Epidermal melanocyte (primary cell): ENCODE measurements at regions not wholly inside any gene's neighbourhood (a gene's known extent, or its start where the extent isn't known, plus 50 kb on each side); places are given as distances from the start of the nearest gene placed in this dataset.

Experiments used
- DNase-seq: peaks from one replicate; pipeline ENCODE4 v3.0.0; 2011; ENCODE audit warnings: low spot score; ENCODE audit not compliant: insufficient read length

DNA sequence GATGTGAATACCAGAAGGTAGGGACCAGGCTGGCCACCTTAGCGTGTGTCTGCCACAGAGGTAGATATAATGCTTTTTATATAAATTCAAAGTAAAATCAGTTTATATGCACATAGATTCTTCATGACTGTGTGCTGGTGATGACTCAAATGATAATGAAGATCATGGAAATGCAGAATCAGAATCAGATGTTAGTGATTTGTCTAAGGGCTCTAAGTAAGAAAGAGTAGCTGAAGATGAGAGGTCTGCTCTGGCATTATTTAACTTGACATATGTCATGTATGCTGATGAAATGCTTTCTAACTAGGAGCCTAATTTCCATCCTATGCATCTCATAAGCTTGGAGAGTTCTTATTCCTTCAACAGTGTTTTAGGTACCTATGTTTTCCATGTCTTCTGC lies 50.3 kb upstream of the DPH6 start:
- DNase-seq, result no peak

DNA sequence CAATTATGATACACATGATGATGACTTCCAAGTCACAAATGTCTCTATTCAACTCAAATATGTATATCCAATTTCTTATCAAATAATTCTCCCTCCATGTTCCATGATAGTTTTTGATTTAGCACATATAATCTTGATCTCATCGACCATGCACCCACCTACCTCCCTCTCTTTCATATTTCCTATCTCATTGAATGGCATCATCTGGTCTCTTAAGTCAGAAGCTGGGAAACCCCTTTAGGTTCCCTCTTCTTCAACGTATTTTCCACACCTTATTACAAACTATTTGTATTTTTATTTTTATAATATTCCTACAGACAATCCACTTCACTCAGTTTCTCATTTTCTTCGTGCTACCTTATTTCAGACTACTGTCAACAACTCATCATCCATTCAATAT lies 56.9 kb upstream of the DPH6 start:
- no peak for DNase-seq

DNA sequence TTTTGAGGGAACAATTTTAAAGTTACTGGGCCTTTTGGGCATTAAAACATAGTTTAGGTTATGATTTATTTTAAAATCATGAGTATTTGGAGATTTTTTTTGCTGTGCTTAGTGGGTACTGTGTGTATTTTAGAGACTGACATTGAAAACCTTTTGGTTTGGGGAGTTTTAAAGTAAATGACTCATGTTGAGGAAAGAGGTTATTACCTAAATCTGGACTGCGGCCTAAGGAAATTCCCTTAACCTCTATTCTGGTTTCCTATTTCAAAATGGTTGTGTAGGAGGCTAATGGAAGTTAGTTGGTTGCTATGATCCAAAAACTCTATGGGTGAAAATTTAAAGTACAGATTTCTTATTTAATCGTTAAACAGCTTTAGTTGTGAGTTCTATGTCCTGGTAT lies 57.3 kb upstream of the DPH6 start:
- DNase-seq, result no peak

DNA sequence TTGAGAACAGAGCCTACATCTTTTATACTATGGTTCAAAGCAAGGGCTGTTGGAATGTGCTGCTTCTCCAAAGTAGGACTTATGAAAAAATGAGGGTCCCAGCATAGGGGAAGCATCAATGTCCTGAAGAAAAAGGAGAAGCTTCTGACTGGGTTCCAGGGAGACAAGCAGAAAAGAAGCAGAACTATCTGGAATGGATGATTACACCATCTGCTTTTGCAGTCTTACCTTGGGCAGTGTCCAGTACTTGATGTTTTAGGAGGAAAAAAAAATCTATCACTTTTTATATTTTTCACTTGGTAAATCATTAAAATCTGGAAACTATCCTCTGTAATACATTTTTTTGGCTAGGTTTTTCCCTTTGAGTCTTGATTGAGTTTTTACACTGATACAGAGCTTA lies 57.9 kb upstream of the DPH6 start:
- no peak for DNase-seq

DNA sequence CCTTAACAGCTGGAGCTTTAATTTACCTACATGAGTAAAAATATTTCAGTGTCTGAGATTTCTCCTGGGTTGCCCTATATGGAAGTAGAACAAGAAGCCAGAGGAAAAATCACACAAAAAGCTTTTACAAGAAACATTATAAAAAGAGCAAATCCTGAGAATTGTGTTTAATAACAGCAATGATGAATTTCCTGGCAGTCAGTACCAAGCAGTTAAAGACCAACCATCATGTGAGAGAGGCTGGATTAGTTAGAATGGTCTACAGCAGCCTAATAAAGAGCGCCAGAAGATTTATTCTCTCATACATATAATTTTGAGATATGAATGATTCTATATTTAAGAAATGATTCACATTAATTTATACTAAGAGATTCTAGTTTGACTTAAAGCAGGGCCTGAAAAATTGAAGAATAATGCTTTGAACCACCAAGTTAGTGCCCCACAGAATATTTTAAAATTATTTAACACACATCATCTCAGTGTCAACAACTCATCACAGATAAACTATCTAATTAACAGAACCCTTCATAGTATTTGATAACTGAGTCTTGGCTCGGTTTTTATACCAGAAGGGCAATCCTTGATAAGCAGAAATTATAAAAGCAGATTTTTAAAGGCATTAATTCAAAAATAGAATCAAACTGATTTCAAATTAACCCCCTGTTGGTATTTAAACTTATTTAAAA lies 59.9 kb upstream of the DPH6 start:
- no peak for DNase-seq

DNA sequence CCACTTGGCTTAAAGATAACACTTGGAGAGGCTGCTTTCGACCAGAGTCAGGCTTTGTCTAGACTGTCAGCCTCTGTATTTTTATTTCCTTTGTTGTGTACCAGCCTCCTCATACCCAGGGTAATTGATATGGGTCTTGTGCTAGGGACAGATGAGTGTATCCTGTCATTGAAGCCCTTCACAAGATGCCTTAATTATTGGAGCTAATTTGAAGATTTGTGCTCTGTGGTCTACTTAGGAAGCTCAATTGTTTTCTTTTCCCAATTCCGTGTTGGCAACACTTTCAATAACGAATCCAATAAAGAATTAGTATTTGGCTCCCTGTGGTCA lies 60.5 kb upstream of the DPH6 start:
- no peak for DNase-seq

DNA sequence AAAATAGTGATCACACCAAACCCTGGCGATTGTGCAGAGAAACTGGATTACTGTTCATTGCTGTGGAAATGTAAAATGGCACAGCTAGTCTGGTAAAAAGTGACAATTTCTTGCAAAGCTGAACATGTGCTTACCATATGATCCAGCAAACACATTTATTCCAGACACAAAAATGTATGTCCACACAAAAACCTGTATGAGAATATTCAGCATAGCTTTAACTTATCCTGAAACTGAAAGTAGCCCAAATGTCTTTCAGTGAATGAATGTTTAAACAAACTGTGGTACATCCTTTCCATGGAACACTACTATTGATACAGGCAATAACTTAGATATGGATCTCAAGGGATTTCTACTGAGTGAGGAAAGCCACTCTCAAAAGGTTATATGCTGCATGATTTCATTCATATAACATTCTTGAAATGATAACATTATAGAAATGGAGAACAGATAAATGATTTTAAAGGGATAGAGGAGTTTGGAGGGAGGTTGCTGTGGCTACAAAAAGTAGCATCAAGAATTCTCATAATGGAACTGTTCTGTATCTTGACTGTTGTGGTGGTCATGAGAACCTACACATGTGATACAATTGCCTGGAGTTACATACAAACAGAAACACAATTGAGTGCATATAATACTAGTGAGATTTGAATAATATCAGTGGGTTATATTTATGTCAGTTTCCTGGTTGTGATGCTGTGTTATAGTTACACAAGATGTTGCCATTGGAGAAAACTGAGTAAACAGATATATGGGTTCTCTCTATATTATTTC lies 70.7 kb upstream of the DPH6 start:
- DNase-seq, result no peak

DNA sequence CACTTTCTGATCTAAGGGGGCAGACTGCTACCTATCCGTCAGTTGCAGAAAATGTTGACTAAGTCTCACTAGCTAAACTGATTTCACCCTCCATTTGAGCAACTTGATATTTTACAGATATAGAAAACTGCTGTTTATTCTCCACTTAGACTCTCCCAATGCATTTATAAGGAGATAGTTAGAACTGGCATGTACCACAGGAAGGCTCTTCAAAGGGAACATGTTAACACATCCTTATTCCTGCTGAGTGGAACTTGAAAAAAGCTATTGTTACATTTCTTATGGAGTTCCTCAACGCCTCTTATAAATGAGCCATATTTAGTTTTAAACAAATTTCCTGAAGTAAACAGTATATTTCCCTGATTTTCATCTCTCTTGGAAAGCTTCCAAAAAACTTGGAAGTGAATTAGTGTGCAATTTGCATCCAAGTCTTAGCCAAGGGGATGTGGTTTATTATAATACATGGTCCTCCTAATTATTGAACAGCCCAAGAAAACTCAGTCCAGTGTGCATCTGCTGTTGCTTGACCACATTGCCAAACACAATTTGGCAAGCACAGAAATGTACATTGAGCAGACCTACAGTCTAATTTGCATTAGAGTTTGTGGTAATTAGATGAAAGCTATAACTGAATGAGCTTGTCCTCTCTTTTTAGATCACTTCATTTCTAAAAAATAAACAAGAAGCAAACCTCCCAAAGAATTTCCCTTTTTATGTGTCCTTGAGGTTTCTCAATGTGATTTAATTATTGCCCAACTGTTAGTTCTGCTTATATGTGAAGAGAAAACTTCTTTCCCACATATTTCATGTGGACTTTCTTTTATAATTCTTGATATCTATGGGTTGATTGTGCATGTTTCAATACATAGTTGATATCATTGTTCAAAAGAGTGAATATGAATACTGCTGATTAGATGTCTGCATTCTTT lies 72.6 kb upstream of the DPH6 start:
- no peak for DNase-seq

DNA sequence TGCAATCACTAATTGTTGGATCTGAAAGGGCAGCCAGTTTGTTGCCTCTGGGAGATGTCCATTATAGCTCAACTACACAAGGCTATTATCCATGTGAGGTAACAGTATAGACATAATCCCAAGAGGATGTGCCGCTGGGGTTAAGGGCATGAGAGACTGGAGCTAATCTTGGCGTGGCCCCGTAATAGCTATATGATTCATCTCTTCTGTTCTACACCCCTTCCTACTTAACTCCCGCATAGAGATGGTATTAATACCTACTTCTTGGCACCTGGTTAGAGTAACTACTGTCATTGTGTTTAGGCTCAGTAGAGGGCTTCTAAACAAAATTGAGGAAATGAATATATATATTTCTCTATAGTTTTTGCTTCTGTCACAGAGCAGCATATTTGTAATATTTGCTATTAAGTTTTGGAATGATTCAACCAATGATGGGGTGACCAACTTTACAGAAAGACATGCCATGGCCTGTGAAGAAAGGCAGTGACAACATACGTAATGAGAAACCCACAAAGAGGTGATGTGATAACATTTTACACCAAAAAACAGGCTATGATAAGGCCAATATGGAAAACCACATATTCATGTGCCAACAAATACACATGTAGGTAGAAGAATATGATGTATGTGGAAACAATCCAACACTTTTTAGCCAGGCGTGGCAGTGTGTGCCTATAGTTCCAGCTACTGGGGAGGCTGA lies 76.8 kb upstream of the DPH6 start:
- DNase-seq, result no peak

DNA sequence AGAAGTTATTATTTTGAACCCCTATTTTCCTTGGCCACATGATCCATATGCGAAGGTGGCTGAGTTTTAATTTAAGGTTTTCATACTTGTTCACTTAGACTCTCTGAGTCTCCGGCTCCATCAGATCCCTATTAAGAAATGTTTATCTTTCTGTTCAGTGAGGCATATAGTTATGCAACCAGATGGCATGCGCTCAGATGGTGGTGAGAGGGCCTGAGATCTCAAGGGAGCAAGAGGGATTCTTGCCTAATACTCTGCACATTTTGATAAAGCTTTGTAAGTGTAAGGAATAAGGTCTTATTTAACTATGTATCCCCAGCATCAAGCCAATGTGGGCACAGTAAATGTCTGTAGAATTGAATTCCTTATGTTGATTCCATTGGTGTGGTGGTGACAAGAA lies 78.9 kb upstream of the DPH6 start:
- no peak for DNase-seq

DNA sequence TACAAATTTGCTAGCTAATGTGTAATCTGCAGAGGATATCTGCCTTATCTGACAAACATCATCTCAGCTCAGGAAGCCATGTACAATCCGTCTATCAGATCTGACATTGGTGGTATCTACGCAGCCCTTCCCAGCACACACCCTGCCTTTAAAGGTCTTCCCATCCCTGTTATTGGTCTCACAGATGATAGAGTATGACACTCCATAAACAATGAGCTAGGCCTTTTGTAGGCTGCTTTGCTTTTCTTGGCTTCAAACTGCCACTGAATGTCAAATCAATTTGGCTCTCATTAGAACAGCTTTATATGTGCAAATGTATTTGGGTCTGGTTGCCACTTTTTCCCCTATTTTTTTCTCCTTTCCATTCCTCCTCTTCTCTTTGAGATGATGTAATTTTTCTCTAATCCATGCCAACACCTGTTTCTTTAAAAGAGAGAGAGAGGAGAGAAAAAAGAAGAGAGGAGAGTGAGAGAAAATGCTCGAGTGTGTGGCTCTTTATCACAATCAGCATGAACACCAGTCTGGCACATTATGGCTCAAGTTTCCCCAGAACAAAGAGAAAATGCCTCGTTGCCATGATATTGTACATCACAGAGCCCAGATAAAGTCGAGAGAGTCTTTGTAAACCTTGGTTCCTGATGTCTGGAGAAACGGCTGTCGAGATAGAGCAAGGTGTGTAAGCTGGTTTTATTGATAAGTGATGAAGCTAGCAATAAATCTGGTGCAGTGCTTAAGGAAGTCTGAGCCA lies 80.8 kb upstream of the DPH6 start:
- no peak for DNase-seq

DNA sequence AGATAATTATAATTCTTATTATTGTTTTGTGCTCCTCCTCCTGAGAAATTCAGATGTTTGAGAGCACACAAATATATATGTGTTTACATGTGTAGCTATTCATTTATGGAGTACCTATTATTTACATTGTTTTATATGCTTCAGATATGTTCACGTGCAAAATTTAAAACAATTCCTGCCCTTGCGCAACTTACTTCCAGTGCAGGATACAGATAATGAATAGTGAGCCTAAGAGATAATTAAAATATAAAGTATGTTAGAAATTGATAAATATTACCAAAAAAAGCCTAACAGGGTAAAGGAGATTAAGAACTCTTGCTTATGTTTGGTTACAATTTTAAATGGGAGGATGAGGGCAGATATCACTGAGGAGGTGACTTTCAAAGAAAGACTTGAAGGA lies 81.7 kb upstream of the DPH6 start:
- DNase-seq, result no peak

DNA sequence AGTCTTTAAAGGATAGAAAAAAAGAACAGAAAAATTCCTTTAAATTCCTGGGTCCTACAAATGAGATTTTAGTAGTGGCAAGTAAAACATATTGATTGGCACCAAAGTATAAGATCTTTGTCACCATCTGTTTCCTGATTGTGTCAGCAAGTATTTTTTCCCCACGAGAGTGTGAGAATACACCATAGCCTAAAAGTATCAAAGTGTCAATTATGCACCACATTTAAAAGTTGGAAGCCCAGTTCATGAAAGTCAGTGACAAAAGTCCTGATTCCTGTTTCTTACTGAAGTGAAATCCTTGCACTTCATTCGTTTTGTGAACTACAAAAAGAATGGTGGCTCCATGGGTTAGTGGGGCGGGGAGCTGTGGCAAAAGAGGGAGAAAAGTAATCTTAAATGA lies 83.8 kb upstream of the DPH6 start:
- DNase-seq, result no peak

DNA sequence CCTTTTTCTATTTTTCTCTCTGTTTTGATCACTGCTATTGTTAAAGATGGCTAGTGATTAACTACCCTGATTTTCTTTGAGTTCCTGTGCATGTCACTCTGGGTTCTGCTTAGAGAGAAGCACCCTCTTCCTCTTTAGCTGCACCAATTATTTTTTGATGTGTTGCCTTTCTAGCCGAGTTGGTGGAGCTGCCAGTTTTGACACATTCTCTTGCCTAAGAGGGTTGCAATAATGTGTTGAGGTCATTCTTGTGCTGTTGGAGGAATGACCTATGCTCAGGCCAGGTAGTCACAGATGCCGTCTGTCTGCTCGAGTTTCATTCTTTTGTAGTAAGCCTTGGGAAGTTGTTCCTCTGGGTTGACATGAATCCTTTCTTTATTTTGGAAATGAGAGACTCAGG lies 84.6 kb upstream of the DPH6 start:
- DNase-seq, result no peak

DNA sequence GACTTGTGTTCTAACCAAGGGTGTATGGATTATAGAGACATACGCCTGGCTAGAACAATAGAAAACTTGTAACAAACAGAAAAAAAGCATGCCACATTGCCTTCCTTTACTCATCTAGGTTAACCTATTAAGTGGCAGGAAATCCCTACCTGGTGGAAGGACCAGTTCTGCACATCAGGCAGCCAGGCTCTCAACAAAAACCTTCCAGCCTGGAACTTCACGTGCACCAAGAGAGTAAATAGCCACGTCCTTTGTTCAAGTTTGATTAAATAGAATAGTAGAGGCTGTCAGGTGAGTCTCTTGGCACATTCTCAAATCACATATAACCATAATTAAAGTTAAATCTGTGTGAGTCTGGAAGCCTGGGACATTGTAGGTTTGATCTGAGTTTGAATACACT lies 85.0 kb upstream of the DPH6 start:
- no peak for DNase-seq

DNA sequence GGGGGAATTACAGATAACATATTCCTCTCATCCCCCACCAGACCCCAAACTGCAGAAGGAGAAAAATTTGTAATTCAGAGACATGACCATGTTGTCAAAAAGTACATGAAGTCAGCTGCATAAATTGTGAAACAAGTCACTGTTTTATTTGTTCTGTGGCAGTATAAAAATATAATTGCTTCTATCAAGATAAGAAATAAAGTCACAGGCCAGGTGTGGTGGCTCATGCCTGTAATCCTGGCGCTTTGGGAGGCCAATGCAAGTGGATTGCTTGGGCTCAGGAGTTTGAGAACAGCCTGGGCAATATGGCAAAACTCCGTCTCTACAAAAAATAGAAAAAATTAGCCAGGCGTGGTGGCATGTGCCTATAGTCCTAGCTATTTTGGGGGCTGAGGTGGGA lies 87.7 kb upstream of the DPH6 start:
- no peak for DNase-seq

DNA sequence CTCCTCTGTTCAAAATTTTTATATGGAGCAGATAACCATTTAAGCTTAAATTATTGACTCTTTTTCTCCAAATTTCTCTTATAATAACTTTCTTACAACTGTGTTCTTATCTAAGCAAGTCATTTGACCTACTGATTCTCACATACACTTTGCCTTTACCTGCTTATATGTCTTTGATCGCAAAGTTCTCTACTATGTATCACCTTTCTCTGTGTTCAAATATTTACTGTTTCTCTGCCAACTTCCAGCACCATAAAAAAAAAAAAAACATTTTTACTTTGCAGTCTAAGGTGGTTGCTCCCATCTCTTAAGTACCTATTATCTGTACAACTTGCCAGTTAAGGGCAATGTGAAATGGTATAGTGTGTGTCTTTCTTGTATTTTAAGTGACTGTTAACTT lies 100.8 kb upstream of the DPH6 start:
- DNase-seq, result no peak

DNA sequence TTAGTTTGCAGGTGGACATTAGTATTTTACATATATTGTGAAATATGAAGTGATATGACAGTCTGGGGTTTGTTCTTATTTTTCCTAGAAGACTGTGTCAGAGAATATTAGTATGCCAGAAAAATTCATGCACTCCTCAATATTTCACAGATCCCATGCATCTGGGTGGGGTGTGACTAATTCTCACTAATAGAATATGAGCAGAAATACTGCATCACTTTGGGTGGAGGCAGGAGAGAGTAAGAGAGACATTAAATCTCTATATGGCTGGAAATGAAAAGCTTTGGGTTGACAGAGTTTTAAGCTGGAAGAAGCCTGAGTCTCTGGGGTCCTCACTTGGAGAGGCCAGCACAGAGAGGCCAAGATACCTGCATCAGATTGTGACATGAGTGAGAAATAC lies 101.3 kb upstream of the DPH6 start:
- no peak for DNase-seq

DNA sequence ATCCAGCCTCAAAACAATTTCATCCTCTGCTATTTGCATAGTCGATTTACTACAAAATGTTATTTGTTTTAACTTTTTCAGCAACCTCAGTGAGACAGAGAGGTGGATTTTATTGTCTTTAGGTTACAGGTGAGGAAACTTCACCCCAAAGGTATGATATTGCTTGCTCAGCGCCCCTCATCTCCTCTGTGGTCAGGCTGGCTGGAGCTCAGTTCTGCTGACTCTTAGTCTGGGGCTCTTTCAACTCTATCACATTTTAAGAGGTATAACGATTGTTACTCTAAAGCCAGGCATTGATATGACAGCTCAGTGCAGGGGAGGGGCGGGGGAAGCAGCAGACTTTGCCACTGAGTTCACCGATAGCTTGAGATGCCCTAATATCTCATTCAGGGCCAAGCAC lies 103.0 kb upstream of the DPH6 start:
- DNase-seq, result no peak

DNA sequence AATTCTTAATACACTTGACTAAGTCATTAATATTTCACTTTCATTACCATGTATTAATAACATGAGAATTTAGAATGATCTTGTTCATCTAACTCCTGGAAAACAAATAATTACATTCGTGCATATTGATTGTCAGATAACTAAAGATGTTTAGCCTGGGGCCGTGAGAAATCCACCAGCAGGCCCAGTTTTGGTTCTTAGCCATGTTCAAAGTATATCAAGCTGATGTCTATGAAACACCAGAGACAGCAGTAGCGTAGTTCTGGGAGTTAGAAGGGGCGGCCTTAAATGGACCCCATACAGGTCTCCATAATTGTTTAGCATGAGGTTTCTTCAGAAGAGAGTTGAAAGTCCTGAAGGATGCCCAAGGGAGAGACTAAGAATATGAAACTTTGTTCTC lies 103.6 kb upstream of the DPH6 start:
- no peak for DNase-seq

DNA sequence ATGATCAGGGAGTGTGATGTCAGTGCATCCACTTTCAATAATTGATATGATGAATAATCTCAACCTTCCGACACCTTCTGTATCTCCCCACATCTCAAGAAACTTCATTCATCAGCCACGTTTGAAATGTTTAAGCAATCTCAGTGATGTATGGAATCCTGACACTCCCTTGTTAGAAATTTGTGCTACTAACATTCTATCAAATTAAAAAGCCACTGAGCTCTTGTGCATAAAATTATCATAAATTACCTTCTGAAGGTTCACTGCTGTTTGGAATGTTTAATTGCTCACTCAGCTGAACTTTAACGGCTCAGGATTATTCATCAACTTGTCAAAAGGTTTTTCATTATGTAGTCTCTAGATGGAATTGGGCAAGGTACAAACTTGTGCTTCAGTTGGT lies 108.4 kb upstream of the DPH6 start:
- no peak for DNase-seq
